ENCODE measurements at regions not wholly inside any gene's neighbourhood (a gene's known extent, or its start where the extent isn't known, plus 50 kb on each side); places are given as distances from the start of the nearest gene placed in this dataset.

- no peak for TF ChIP-seq CTCF (IDR thresholded peaks at IDR 0.05 in 4 of 5, conservative IDR thresholded peaks at IDR 0.05 in 1 of 5)
- TF ChIP-seq POLR2A (IDR thresholded peaks at IDR 0.05) = no peak
Observed at GRCh38 chr11:23611726-23612125, 751.5 kb upstream of the CCDC179 start.
